K562 (cell line): ENCODE measurements at regions not wholly inside any gene's neighbourhood (a gene's known extent, or its start where the extent isn't known, plus 50 kb on each side); places are given as distances from the start of the nearest gene placed in this dataset.

Experiments used
- ATAC-seq: fragments of 200-7000 bp; cut with Tn5 transposase; 3 replicates; pipeline ENCODE4 v1.9.1; 2020; ENCODE audit warnings: moderate library complexity
- BruUV-seq: library from RNA; stranded (reverse); fragments of 400-500 nt; replicated peaks from 2 replicates; lab custom pipeline; 2021; lab: Mats Ljungman, UMichigan
- CTCF ChIA-PET: fragments of 300-600 bp; formaldehyde crosslinking; extraction: SDS; loops from one replicate; lab custom pipeline; 2021; ENCODE audit warnings: low intra/inter-chr PET ratio; lab: Yijun Ruan, JAX
- POLR2A ChIA-PET: fragments of 300-600, 350-650 bp; sonication (Branson Sonifier 250); formaldehyde crosslinking; extraction: SDS; loops from one replicate; lab custom pipeline; 2021; ENCODE audit warnings: antibody characterized with exemption, inconsistent platforms; lab: Yijun Ruan, JAX
- DNase-seq, 4 experiments: peaks; one replicate each; pipeline versions ENCODE4 v3.0.0 to v3.0.0-alpha.2; 2011 to 2018; ENCODE audit warnings: low spot score in 3 of 4, mixed read lengths in 3 of 4; ENCODE audit errors: extremely low read depth in 1 of 4
- FAIRE-seq: peaks from 2 replicates; lab custom pipeline; 2011; peaks lifted over from hg19 to GRCh38; lab: Jason Lieb, UNC
- H2AFZ ChIP-seq: 2 replicates; pipeline ENCODE4 v1.6.0; 2011; ENCODE audit warnings: low read depth, low read length, control low read depth, inconsistent platforms
- H3K27ac ChIP-seq: fragments of 200-600 bp; 3 replicates; pipeline ENCODE4 v1.8.0; 2011; ENCODE audit warnings: low read depth, mild to moderate bottlenecking, control low read depth, inconsistent platforms, low read length, moderate library complexity, mixed read lengths; ENCODE audit errors: extremely low read depth
- H3K27me3 ChIP-seq, 2 experiments: fragments of 300-600 bp in 1 of 2; 2 replicates in 1 of 2; 3 replicates in 1 of 2; pipeline versions ENCODE4 v1.6.0 to v1.8.0; 2011; ENCODE audit warnings: inconsistent platforms in 2 of 2, low read length in 2 of 2, mild to moderate bottlenecking in 1 of 2, mixed read lengths in 1 of 2, moderate library complexity in 1 of 2; ENCODE audit not compliant: control insufficient read depth in 2 of 2, insufficient read depth in 2 of 2
- H3K36me3 ChIP-seq: fragments of 300-600 bp; 3 replicates; pipeline ENCODE4 v1.8.0; 2011; ENCODE audit warnings: mild to moderate bottlenecking, low read length, inconsistent platforms; ENCODE audit not compliant: control insufficient read depth, insufficient read depth
- H3K4me1 ChIP-seq, 2 experiments: fragments of 200-600 bp in 1 of 2; replicated peaks in 1 of 2; 2 replicates in 1 of 2; 3 replicates in 1 of 2; pipeline versions ENCODE4 v1.5.1 to v1.8.0; 2011; ENCODE audit warnings: inconsistent platforms in 2 of 2, low read length in 2 of 2, mild to moderate bottlenecking in 1 of 2, mixed read lengths in 1 of 2, moderate library complexity in 1 of 2; ENCODE audit not compliant: control insufficient read depth in 2 of 2, insufficient read depth in 2 of 2
- H3K4me2 ChIP-seq: 2 replicates; pipeline ENCODE4 v1.6.1; 2011; ENCODE audit warnings: low read length, control low read depth, inconsistent platforms, mixed read lengths; ENCODE audit not compliant: insufficient read depth
- H3K4me3 ChIP-seq: fragments of 200-600 bp; sonication (generic), shearing (Covaris generic); 2 replicates; pipeline ENCODE4 v1.5.1; 2016; ENCODE audit warnings: control low read depth, inconsistent platforms
- H3K79me2 ChIP-seq: fragments of 200-600 bp; 3 replicates; pipeline ENCODE4 v1.8.0; 2011; ENCODE audit warnings: low read length, inconsistent platforms; ENCODE audit not compliant: control insufficient read depth, insufficient read depth
- H3K9ac ChIP-seq, 2 experiments: 2 replicates each; pipeline versions ENCODE4 v1.6.0 to v1.6.1; 2011; ENCODE audit warnings: low read depth in 2 of 2, low read length in 2 of 2, control low read depth in 1 of 2, inconsistent platforms in 1 of 2, mild to moderate bottlenecking in 1 of 2, mixed read lengths in 1 of 2; ENCODE audit not compliant: insufficient read depth in 1 of 2
- H3K9me1 ChIP-seq: one replicate; pipeline ENCODE4 v1.6.0; 2011; ENCODE audit warnings: inconsistent platforms, mild to moderate bottlenecking, low read length, moderate library complexity; ENCODE audit not compliant: control insufficient read depth, insufficient read depth
- H3K9me3 ChIP-seq: replicated peaks from 2 replicates; pipeline ENCODE4 v1.5.1; 2011; ENCODE audit warnings: low read depth, low read length, inconsistent platforms; ENCODE audit not compliant: control insufficient read depth, insufficient read depth
- H4K20me1 ChIP-seq: replicated peaks from 2 replicates; pipeline ENCODE4 v1.6.1; 2011; ENCODE audit warnings: low read length, inconsistent platforms, mixed read lengths; ENCODE audit not compliant: control insufficient read depth, insufficient read depth
- ATF7 ChIP-seq: fragments of 450-650 bp; IDR thresholded peaks from 2 replicates; pipeline ENCODE4 v1.7.1; 2014; ENCODE audit warnings: mild to moderate bottlenecking, moderate library complexity
- BHLHE40 ChIP-seq: IDR thresholded peaks from 2 replicates; pipeline ENCODE4 v1.6.1; 2011; ENCODE audit warnings: low read length, improper control_type of control experiment
- GABPA ChIP-seq: fragments of 200-800 bp; sonication (Bioruptor generic); conservative IDR thresholded peaks from 2 replicates; pipeline ENCODE4 v1.6.1; 2016; ENCODE audit warnings: low read depth, missing genetic modification characterization, missing compliant biosample characterization
- HIVEP1 ChIP-seq: fragments of 250-450 bp; sonication (Bioruptor Pico); IDR thresholded peaks from 2 replicates; pipeline ENCODE4 v1.4.0; 2020; ENCODE audit warnings: mild to moderate bottlenecking
- MEIS2 ChIP-seq: fragments of 450-650 bp; IDR thresholded peaks from 2 replicates; pipeline ENCODE4 v1.6.1; 2014; ENCODE audit warnings: mild to moderate bottlenecking; ENCODE audit not compliant: partially characterized antibody
- PRDM10 ChIP-seq: fragments of 450-650 bp; IDR thresholded peaks from 2 replicates; pipeline ENCODE4 v1.6.1; 2018; ENCODE audit not compliant: partially characterized antibody
- TCF15 ChIP-seq: fragments of 250-450 bp; sonication (Bioruptor Pico); IDR thresholded peaks from 2 replicates; pipeline ENCODE4 v1.8.0; 2022; ENCODE audit warnings: moderate library complexity, mild to moderate bottlenecking, inconsistent platforms
- WGBS: fragments of 100-300 bp; shearing (Covaris generic); methylation state at CpG from one replicate; pipeline ENCODE4 v1.1.6; 2016; ENCODE audit warnings: low coverage, mixed read lengths; ENCODE audit not compliant: insufficient coverage; ENCODE audit errors: missing lambda C conversion rate; 5-methylcytosine and 5-hydroxymethylcytosine counted together
- in situ Hi-C: fragments of 300-500 bp; cut with MboI; formaldehyde crosslinking; loops from 4 replicates; pipeline ENCODE4 v1.15.0; 2018; ENCODE audit warnings: inconsistent platforms, mixed read lengths
- intact Hi-C: fragments of 100-400 bp; cut with micrococcal nuclease; formaldehyde crosslinking; loops from 2 replicates; pipeline ENCODE4 v1.14.2; 2022
- TF ChIP-seq, protein P1 (sequence below): fragments of 250-450 bp; sonication (Bioruptor Pico); IDR thresholded peaks from 2 replicates; pipeline ENCODE4 v1.5.0; 2021; ENCODE audit warnings: mild to moderate bottlenecking, moderate library complexity
- TF ChIP-seq, protein P2 (sequence below): sonication (generic); formaldehyde crosslinking; IDR thresholded peaks from 2 replicates; pipeline ENCODE4 v1.9.0; 2022; ENCODE audit warnings: mild to moderate bottlenecking, missing genetic modification reagents

DNA sequence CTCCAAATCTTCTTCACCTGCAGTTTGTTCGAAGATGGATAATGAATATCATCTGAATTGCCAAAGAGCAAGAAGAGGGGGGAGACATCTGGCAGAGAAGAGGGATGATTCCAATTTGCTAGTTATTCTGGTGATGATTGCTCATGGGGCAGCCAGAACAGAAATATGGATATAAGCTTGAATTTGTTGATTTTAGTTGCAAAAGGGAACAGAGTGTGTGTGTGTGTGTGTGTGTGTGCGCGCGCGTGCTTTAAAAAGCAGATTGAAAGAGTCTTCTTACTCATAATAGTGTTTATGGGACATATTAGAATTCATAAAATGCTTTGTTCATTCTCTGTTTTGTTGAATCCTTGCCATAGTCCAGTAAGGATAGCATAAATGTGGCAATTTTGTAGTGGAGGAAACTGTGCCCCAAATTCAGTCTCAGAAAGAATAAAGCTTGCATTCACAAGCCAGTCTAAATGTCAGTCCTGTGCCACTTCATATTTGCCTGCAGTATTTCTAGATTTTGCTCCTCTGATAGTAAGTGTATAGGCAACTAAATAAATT is 436.3 kb upstream of the KLF4 start (continued):
- TF ChIP-seq BHLHE40 (no peak), MEIS2 (no peak)
- TF ChIP-seq, protein P1, sequence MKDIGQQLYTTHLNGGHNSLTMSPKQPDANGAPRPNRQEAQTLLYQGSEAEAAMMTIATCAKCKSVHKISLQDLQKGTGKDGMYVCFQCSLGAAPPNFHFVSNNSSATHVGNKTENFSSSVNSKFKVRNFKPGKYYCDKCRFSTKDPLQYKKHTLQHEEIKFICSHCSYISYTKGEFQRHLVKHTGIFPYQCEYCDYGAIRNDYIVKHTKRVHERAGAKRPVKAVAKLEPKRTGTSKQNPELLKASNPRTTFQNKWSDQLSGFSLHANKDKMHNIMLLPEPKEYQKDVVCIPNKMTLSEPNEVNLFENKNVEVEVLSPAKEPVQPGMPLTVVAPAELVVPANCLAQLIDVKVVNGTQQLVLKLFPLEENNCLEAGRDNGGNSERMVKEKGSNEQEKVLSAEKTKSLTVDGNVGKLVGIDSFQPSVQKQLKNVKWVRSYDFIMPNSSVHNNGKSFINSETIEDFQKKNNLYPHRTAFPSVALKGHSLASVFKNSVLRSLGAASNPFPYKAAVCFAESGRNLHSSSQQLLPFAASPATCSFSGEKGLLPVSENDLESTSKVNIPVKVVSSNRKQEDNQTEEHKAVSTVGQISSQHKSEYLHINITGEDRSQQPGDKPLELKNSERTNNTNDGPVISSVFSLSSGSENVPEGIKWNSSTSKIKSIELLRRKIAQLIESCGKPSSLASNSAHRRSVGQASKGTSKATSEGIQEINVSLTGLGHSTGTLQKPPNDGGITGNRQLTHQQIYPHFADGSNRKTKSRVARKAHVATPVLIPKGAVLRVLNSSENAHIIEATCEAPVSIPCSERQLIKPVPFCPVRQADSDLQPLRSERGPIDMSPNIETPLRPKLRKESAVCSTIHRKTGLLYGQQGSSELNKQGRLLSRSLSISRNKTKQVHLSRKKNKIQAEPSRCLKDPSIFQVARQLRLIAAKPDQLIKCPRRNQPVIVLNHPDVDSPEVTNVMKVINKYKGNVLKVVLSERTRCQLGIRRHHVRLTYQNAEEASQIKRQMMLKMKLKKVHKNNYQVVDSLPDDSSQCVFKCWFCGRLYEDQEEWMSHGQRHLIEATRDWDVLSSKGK = no peak

DNA sequence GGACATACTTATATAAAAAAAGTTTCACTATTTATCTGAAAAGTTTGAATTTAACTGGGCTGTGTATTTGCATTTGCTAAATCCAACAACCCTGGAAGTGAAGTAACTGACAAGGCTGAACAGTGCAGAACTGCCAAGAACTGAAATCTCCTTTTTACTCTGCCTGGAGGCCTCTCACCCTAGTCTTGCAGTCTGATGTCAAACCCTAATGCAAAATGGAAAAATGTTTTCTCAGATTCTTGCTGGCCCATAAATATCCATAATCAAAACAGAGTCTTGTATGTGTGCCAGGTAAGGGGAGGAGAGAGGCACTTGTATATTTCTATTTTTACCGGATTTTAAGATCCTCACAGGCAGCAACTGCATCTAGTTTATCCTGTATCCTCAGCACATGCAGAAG is 432.7 kb upstream of the KLF4 start:
- Histone ChIP-seq H3K9me3 (no peaks in the 10 kb centered on the region), H4K20me1 (no peaks in the 10 kb centered on the region; the same call in 1 of the 2 replicates), H3K4me3 (no peak overlapping the region), H3K9me1 (no peaks in the 10 kb centered on the region), H3K4me1 (no peaks in the 10 kb centered on the region), H3K4me2 (no peak overlapping the region), H3K79me2 (no peaks in the 10 kb centered on the region), H3K27ac (no peak overlapping the region), H3K36me3 (no peaks in the 10 kb centered on the region), H2AFZ (no peak overlapping the region), H3K9ac (no peak overlapping the region), H3K27me3 (no peaks in the 10 kb centered on the region)
- WGBS = 0% methylated on average over 1 of the region's 1 CpG
- intact Hi-C loops (no loop called here), in situ Hi-C loops (no loop called here)
- ChIA-PET POLR2A (no interaction called here), CTCF (no interaction called here)
- BruUV-seq = no TSS peak
- ATAC-seq (no peak), FAIRE-seq (no peak), DNase-seq (no peak)
- TF ChIP-seq HIVEP1 (CRISPR knock-in tag) = no peak
- no peak for TF ChIP-seq GABPA (tag)
- TF ChIP-seq ATF7 = no peak
- TF ChIP-seq PRDM10 = no peak
- TF ChIP-seq TCF15 (CRISPR knock-in tag) = no peak
- TF ChIP-seq, protein P2, sequence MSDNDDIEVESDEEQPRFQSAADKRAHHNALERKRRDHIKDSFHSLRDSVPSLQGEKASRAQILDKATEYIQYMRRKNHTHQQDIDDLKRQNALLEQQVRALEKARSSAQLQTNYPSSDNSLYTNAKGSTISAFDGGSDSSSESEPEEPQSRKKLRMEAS (CRISPR knock-in tag) = no peak
